Right atrium auricular region (tissue), 2 donors: ENCODE measurements at regions not wholly inside any gene's neighbourhood (a gene's known extent, or its start where the extent isn't known, plus 50 kb on each side); places are given as distances from the start of the nearest gene placed in this dataset.

ENCODE experiments used
- DNase-seq: peaks from one replicate; pipeline ENCODE4 v3.0.0-alpha.2; 2019; ENCODE audit warnings: low spot score
- H3K27ac ChIP-seq, 2 donors: fragments of 200-600 bp; sonication (generic); 1 replicate in 1 of 2; 2 replicates in 1 of 2; pipeline ENCODE4 v1.5.1; 2016 to 2019
- H3K27me3 ChIP-seq, 2 donors: fragments of 200-600 bp; sonication (generic); one replicate each; pipeline versions ENCODE4 v1.5.1 to v1.6.0; 2017 to 2019
- H3K36me3 ChIP-seq: fragments of 200-600 bp; sonication (generic); one replicate; pipeline ENCODE4 v1.5.1; 2016
- H3K4me1 ChIP-seq, 2 donors: fragments of 200-600 bp; sonication (generic); one replicate each; pipeline versions ENCODE4 v1.5.1 to v1.6.0; 2017 to 2019
- H3K4me3 ChIP-seq, 2 donors: fragments of 200-600 bp; sonication (generic); 1 replicate in 1 of 2; 2 replicates in 1 of 2; pipeline ENCODE4 v1.5.1; 2017 to 2019; ENCODE audit warnings: mild to moderate bottlenecking in 1 of 2, moderate library complexity in 1 of 2
- H3K9me3 ChIP-seq, 2 donors: fragments of 200-600 bp; sonication (generic); one replicate each; pipeline ENCODE4 v1.5.1; 2019
- TF ChIP-seq, protein P1 (sequence below), 2 donors: fragments of 200-600 bp; sonication (generic); IDR thresholded peaks; one replicate each; pipeline ENCODE4 v1.5.1; 2019; ENCODE audit warnings: antibody characterized with exemption in 2 of 2

DNA sequence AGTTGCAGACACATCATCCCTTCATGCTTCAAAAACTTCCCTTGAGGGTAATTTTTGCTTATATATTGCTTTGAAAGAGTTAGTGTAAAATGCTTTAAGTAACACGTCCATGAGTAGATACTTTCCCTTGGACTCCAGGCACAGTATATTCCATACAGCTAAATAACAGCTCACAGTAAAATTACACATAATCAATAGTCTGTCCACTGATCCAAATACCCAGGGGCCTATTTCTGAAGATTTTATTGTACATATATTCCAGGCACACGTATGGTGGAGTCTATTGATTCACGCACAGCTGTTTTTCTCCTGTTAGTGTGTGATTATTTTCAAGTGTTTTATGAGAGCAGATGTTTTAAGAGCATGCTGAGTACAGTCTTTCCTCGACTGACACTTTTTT is 223.7 kb upstream of the GRAMD2B start:
- H3K27ac ChIP-seq: no peak overlapping the region
- H3K27me3 ChIP-seq: no peaks in the 10 kb centered on the region
- no peaks in the 10 kb centered on the region for H3K36me3 ChIP-seq
- no peak for DNase-seq
- no peaks in the 10 kb centered on the region for H3K9me3 ChIP-seq
- no peaks in the 10 kb centered on the region for H3K4me1 ChIP-seq
- TF ChIP-seq, protein P1, sequence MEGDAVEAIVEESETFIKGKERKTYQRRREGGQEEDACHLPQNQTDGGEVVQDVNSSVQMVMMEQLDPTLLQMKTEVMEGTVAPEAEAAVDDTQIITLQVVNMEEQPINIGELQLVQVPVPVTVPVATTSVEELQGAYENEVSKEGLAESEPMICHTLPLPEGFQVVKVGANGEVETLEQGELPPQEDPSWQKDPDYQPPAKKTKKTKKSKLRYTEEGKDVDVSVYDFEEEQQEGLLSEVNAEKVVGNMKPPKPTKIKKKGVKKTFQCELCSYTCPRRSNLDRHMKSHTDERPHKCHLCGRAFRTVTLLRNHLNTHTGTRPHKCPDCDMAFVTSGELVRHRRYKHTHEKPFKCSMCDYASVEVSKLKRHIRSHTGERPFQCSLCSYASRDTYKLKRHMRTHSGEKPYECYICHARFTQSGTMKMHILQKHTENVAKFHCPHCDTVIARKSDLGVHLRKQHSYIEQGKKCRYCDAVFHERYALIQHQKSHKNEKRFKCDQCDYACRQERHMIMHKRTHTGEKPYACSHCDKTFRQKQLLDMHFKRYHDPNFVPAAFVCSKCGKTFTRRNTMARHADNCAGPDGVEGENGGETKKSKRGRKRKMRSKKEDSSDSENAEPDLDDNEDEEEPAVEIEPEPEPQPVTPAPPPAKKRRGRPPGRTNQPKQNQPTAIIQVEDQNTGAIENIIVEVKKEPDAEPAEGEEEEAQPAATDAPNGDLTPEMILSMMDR (IDR thresholded peaks at IDR 0.05): no peak
- no peak overlapping the region for H3K4me3 ChIP-seq

DNA sequence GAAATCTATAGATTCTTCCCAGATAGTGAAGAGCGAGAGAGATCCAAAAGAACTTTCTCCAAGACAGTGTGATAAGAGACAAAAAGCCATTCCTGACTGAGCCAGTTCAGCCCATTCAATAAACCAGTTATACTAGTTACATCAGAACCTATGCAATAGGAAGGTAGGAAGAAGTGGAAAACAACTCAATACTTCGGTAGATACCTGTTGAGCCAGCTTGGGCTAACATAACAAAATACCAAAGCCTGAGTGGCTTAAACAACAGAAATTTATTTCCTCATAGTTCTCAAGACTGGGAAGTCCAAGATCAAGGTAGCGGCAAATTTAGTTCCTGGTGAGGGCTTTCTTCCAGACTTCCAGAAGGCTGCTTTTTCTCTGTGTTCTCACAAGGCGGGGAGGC is 214.5 kb upstream of the GRAMD2B start:
- Histone ChIP-seq H3K4me3 (no peak overlapping the region), H3K27me3 (no peaks in the 10 kb centered on the region), H3K4me1 (no peaks in the 10 kb centered on the region), H3K36me3 (no peaks in the 10 kb centered on the region), H3K27ac (no peak overlapping the region), H3K9me3 (peaks cover 0 to 10% of the 10 kb centered on the region in 2 donors)
- DNase-seq: no peak
- TF ChIP-seq, protein P1 (IDR thresholded peaks at IDR 0.05): no peak

DNA sequence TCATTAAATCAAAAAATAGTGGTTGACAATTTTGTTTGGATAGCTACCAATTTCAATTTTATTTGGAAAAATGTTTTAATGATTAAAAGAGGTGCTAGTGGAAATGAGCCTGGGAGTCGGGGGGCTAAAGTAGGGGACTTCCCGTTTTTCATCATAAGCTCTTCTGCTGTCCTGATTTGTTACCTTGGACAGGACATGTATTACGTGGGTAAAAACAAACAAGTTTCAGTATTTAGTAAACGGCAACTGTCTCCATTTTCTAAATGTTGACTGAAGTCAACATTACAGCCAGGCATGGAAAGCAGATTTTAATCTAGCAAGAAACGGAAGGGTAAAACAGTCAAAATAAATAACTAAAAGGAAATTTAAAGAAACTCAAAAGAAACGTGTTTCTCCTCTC is 212.3 kb upstream of the GRAMD2B start:
- DNase-seq: no peak
- TF ChIP-seq, protein P1 (IDR thresholded peaks at IDR 0.05): no peak

DNA sequence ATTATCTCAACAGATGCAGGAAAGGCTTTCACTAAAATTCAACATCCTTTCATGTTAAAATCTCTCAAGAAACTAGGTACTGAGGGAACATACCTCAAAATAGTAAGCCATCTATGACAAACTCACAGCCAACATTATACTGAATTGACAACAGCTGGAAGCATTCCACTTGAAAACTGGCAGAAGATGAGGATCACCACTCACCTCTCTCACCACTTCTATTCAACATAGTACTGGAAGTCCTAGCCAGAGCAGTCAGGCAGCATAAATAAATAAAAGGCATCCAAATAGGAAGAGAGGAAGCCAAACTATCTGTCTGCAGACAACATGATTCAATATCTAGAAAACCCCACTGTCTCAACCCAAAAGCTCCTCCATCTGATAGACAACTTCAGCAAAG is 203.6 kb upstream of the GRAMD2B start:
- H3K4me3 ChIP-seq: no peak overlapping the region
- H3K36me3 ChIP-seq: no peaks in the 10 kb centered on the region
- H3K4me1 ChIP-seq: no peaks in the 10 kb centered on the region
- DNase-seq: no peak
- no peaks in the 10 kb centered on the region for H3K27me3 ChIP-seq
- peaks cover 0 to 7% of the 10 kb centered on the region in 2 donors for H3K9me3 ChIP-seq
- TF ChIP-seq, protein P1 (IDR thresholded peaks at IDR 0.05): no peak
- H3K27ac ChIP-seq: peak overlapping the region in 1 of 2 donors; percentile 64

More for the DNA sequence above, 212.3 kb upstream of the GRAMD2B start:
- Histone ChIP-seq H3K4me1 (no peaks in the 10 kb centered on the region), H3K4me3 (no peak overlapping the region), H3K27ac (no peak overlapping the region), H3K27me3 (no peaks in the 10 kb centered on the region), H3K36me3 (no peaks in the 10 kb centered on the region), H3K9me3 (peaks cover 0 to 9% of the 10 kb centered on the region in 2 donors)

DNA sequence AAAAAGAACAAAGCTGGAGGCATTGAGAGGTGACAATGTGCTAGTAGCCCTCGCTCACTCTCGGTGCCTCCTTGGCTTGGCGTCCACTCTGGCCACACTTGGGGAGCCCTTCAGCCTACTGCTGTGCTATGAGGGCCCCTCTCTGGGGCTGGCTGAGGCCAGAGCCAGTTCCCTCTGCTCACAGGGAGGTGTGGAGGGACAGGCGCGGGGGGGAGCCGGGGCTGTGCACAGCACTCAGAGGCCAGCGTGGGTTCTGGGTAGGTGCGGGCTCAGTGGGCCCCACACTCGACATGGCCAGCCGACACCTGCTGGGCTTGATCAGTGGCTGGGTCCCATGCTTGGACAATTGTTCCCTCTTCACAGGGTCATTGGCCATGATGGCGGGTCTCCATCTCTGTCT is 202.5 kb upstream of the GRAMD2B start:
- Histone ChIP-seq H3K4me1 (no peaks in the 10 kb centered on the region), H3K27ac (no peak overlapping the region), H3K27me3 (no peaks in the 10 kb centered on the region), H3K4me3 (no peak overlapping the region), H3K36me3 (no peaks in the 10 kb centered on the region), H3K9me3 (peaks cover 0 to 7% of the 10 kb centered on the region in 2 donors)
- TF ChIP-seq, protein P1 (IDR thresholded peaks at IDR 0.05): no peak
- no peak for DNase-seq

DNA sequence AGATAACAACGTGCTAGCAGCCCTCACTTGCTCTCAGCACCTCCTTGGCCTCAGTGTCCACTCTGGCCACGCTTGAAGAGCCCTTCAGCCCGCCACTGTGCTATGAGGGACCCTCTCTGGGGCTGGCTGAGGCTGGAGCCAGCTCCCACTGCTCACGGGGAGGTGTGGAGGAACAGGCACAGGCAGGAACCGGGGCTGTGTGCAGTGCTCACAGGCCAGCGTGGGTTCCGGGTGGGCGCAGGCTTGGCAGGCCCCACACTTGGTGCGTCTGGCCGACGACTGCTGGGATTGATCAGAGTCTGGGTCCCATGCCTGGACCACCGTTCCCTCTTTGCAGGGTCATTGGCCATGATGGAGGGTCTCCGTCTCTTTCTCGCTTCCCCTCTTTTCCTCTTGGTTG is 194.3 kb upstream of the GRAMD2B start:
- no peaks in the 10 kb centered on the region for H3K4me1 ChIP-seq
- H3K36me3 ChIP-seq: no peaks in the 10 kb centered on the region
- H3K9me3 ChIP-seq: no peaks in the 10 kb centered on the region
- TF ChIP-seq, protein P1 (IDR thresholded peaks at IDR 0.05): no peak
- H3K27ac ChIP-seq: no peak overlapping the region
- H3K27me3 ChIP-seq: no peaks in the 10 kb centered on the region
- no peak overlapping the region for H3K4me3 ChIP-seq
- DNase-seq: no peak
